Astrocyte (in vitro differentiated cells and primary cell): ENCODE measurements at regions not wholly inside any gene's neighbourhood (a gene's known extent, or its start where the extent isn't known, plus 50 kb on each side); places are given as distances from the start of the nearest gene placed in this dataset.

Experiments used
- EZH2 ChIP-seq: IDR thresholded peaks from 2 replicates; pipeline ENCODE4 v1.6.1; 2012; ENCODE audit warnings: mild to moderate bottlenecking, low read length, inconsistent platforms; ENCODE audit not compliant: insufficient read depth
- TF ChIP-seq, protein P1 (sequence below): IDR thresholded peaks from 2 replicates; pipeline ENCODE4 v1.5.1; 2011; ENCODE audit warnings: low read depth, mild to moderate bottlenecking, inconsistent platforms, low read length, moderate library complexity; ENCODE audit not compliant: insufficient read depth

DNA sequence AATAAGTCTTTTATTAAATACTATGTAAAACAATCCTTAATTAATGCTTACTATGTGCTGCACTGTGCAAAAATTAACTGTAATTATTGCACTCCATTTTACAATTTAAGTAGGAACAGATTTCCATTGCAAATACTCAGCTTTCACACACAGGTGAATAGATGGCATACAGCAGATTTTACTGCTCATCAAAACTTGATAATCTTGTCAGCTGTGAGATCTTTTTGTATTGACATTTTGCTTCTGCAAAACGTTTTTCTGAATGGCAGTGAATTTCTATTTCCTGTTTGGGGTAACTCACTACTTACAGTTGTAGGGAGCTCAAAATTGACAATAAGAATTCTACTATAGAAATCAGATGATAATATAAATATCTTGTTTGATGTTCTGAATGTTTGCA lies 220.0 kb upstream of the MAGI2 start:
- TF ChIP-seq, protein P1, sequence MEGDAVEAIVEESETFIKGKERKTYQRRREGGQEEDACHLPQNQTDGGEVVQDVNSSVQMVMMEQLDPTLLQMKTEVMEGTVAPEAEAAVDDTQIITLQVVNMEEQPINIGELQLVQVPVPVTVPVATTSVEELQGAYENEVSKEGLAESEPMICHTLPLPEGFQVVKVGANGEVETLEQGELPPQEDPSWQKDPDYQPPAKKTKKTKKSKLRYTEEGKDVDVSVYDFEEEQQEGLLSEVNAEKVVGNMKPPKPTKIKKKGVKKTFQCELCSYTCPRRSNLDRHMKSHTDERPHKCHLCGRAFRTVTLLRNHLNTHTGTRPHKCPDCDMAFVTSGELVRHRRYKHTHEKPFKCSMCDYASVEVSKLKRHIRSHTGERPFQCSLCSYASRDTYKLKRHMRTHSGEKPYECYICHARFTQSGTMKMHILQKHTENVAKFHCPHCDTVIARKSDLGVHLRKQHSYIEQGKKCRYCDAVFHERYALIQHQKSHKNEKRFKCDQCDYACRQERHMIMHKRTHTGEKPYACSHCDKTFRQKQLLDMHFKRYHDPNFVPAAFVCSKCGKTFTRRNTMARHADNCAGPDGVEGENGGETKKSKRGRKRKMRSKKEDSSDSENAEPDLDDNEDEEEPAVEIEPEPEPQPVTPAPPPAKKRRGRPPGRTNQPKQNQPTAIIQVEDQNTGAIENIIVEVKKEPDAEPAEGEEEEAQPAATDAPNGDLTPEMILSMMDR, result no peak
- TF ChIP-seq EZH2, result no peak
